ENCODE measurements at regions not wholly inside any gene's neighbourhood (a gene's known extent, or its start where the extent isn't known, plus 50 kb on each side); places are given as distances from the start of the nearest gene placed in this dataset.

GRCh38 chr2:129733579-129733978 is 245.9 kb upstream of the RAB6C start:
- no peak for DNase-seq

- no peak for DNase-seq
Observed at GRCh38 chr2:129734343-129735034, 245.0 kb upstream of the RAB6C start.

- DNase-seq, result no peak
Observed at GRCh38 chr2:129735576-129735975, 243.9 kb upstream of the RAB6C start.

- no peak for DNase-seq
Observed at GRCh38 chr2:129737660-129738527, 241.6 kb upstream of the RAB6C start.

GRCh38 chr2:129738799-129739198 is 240.7 kb upstream of the RAB6C start:
- no peak for DNase-seq

- DNase-seq, result no peak
Observed at GRCh38 chr2:129740504-129740903, 239.0 kb upstream of the RAB6C start.

- DNase-seq, result no peak
Observed at GRCh38 chr2:129741165-129741564, 238.3 kb upstream of the RAB6C start.

- no peak for DNase-seq
Observed at GRCh38 chr2:129741623-129742022, 237.8 kb upstream of the RAB6C start.

- no peak for DNase-seq
Observed at GRCh38 chr2:129742415-129743180, 236.9 kb upstream of the RAB6C start.

- no peak for DNase-seq
Observed at GRCh38 chr2:129744141-129744540, 235.3 kb upstream of the RAB6C start.

- DNase-seq, result no peak
Observed at GRCh38 chr2:129744649-129745048, 234.8 kb upstream of the RAB6C start.

GRCh38 chr2:129747500-129748125 is 231.9 kb upstream of the RAB6C start:
- no peak for DNase-seq

- DNase-seq, result no peak
Observed at GRCh38 chr2:129748250-129748649, 231.2 kb upstream of the RAB6C start.

GRCh38 chr2:129748653-129749052 is 230.8 kb upstream of the RAB6C start:
- no peak for DNase-seq

- no peak for DNase-seq
Observed at GRCh38 chr2:129751409-129751808, 228.1 kb upstream of the RAB6C start.

GRCh38 chr2:129752176-129752575 is 227.3 kb upstream of the RAB6C start:
- no peak for DNase-seq

- no peak for DNase-seq
Observed at GRCh38 chr2:129752686-129753085, 226.8 kb upstream of the RAB6C start.

GRCh38 chr2:129753261-129753660 is 226.2 kb upstream of the RAB6C start:
- no peak for DNase-seq

GRCh38 chr2:129754421-129754820 is 225.0 kb upstream of the RAB6C start:
- no peak for DNase-seq

- no peak for DNase-seq
Observed at GRCh38 chr2:129754831-129755230, 224.6 kb upstream of the RAB6C start.

GRCh38 chr2:129755786-129756185 is 223.7 kb upstream of the RAB6C start:
- no peak for DNase-seq

- DNase-seq, result no peak
Observed at GRCh38 chr2:129756276-129756675, 223.2 kb upstream of the RAB6C start.

- no peak for DNase-seq
Observed at GRCh38 chr2:129757366-129757914, 222.0 kb upstream of the RAB6C start.

Data from activated gamma-delta T cell treated with Interleukin-2 at 50 U/mL for 16 hours (primary cell).